ENCODE measurements at regions not wholly inside any gene's neighbourhood (a gene's known extent, or its start where the extent isn't known, plus 50 kb on each side); places are given as distances from the start of the nearest gene placed in this dataset.

- H3K27ac ChIP-seq (ENCODE audit: low read depth, low read length) = no peak overlapping the region
- H3K4me1 ChIP-seq (ENCODE audit: insufficient read depth, low read length) = no peaks in the 10 kb centered on the region
- H3K4me2 ChIP-seq (ENCODE audit: insufficient read depth, low read length) = no peak overlapping the region
- H3K4me3 ChIP-seq (ENCODE audit: insufficient read depth, low read length) = no peak overlapping the region
- H3K9me3 ChIP-seq (ENCODE audit: low read depth, low read length) = no peaks in the 10 kb centered on the region
- H3K79me2 ChIP-seq (ENCODE audit: insufficient read depth, low read length) = no peaks in the 10 kb centered on the region
- H3K36me3 ChIP-seq (ENCODE audit: insufficient read depth, low read length) = no peaks in the 10 kb centered on the region
- peaks cover 12% of the 10 kb centered on the region for H3K27me3 ChIP-seq (ENCODE audit: insufficient read depth, low read length)
- H2AFZ ChIP-seq (ENCODE audit: low read length) = no peak overlapping the region
- no peak for DNase-seq (ENCODE audit: insufficient read length, low spot score, missing footprints)
- TF ChIP-seq, protein P1, sequence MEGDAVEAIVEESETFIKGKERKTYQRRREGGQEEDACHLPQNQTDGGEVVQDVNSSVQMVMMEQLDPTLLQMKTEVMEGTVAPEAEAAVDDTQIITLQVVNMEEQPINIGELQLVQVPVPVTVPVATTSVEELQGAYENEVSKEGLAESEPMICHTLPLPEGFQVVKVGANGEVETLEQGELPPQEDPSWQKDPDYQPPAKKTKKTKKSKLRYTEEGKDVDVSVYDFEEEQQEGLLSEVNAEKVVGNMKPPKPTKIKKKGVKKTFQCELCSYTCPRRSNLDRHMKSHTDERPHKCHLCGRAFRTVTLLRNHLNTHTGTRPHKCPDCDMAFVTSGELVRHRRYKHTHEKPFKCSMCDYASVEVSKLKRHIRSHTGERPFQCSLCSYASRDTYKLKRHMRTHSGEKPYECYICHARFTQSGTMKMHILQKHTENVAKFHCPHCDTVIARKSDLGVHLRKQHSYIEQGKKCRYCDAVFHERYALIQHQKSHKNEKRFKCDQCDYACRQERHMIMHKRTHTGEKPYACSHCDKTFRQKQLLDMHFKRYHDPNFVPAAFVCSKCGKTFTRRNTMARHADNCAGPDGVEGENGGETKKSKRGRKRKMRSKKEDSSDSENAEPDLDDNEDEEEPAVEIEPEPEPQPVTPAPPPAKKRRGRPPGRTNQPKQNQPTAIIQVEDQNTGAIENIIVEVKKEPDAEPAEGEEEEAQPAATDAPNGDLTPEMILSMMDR (IDR thresholded peaks at IDR 0.05; ENCODE audit: extremely low read depth, low read depth, low read length) = no peak
- no peaks in the 10 kb centered on the region for H4K20me1 ChIP-seq (ENCODE audit: insufficient read depth, low read length)
Measured at GRCh38 chr16:55043499-55043898, 112.8 kb downstream of the IRX5 start.

- no peaks in the 10 kb centered on the region for H3K4me1 ChIP-seq (ENCODE audit: insufficient read depth, low read length)
- peaks cover 12% of the 10 kb centered on the region for H3K27me3 ChIP-seq (ENCODE audit: insufficient read depth, low read length)
- H2AFZ ChIP-seq (ENCODE audit: low read length) = no peak overlapping the region
- no peaks in the 10 kb centered on the region for H4K20me1 ChIP-seq (ENCODE audit: insufficient read depth, low read length)
- H3K36me3 ChIP-seq (ENCODE audit: insufficient read depth, low read length) = no peaks in the 10 kb centered on the region
- TF ChIP-seq, protein P1 (IDR thresholded peaks at IDR 0.05; ENCODE audit: extremely low read depth, low read depth, low read length) = no peak
- no peak overlapping the region for H3K27ac ChIP-seq (ENCODE audit: low read depth, low read length)
- H3K4me2 ChIP-seq (ENCODE audit: insufficient read depth, low read length) = no peak overlapping the region
- H3K79me2 ChIP-seq (ENCODE audit: insufficient read depth, low read length) = no peaks in the 10 kb centered on the region
- no peak for DNase-seq (ENCODE audit: insufficient read length, low spot score, missing footprints)
- no peak overlapping the region for H3K4me3 ChIP-seq (ENCODE audit: insufficient read depth, low read length)
- no peaks in the 10 kb centered on the region for H3K9me3 ChIP-seq (ENCODE audit: low read depth, low read length)
Measured at GRCh38 chr16:55044201-55044975, 113.7 kb downstream of the IRX5 start.

- Histone ChIP-seq H3K4me2 (ENCODE audit: insufficient read depth, low read length) (no peak overlapping the region), H4K20me1 (ENCODE audit: insufficient read depth, low read length) (no peaks in the 10 kb centered on the region), H3K4me1 (ENCODE audit: insufficient read depth, low read length) (no peaks in the 10 kb centered on the region), H3K79me2 (ENCODE audit: insufficient read depth, low read length) (no peaks in the 10 kb centered on the region), H3K36me3 (ENCODE audit: insufficient read depth, low read length) (no peaks in the 10 kb centered on the region), H3K9me3 (ENCODE audit: low read depth, low read length) (no peaks in the 10 kb centered on the region), H2AFZ (ENCODE audit: low read length) (no peak overlapping the region), H3K27ac (ENCODE audit: low read depth, low read length) (no peak overlapping the region), H3K4me3 (ENCODE audit: insufficient read depth, low read length) (no peak overlapping the region), H3K27me3 (ENCODE audit: insufficient read depth, low read length) (peaks cover 12% of the 10 kb centered on the region)
- DNase-seq (ENCODE audit: insufficient read length, low spot score, missing footprints) = no peak
- TF ChIP-seq, protein P1 (IDR thresholded peaks at IDR 0.05; ENCODE audit: extremely low read depth, low read depth, low read length) = no peak
Measured at GRCh38 chr16:55045329-55045728, 114.7 kb downstream of the IRX5 start.

- H3K4me2 ChIP-seq (ENCODE audit: insufficient read depth, low read length) = no peak overlapping the region
- no peaks in the 10 kb centered on the region for H3K36me3 ChIP-seq (ENCODE audit: insufficient read depth, low read length)
- H3K27ac ChIP-seq (ENCODE audit: low read depth, low read length) = no peak overlapping the region
- H3K4me3 ChIP-seq (ENCODE audit: insufficient read depth, low read length) = no peak overlapping the region
- TF ChIP-seq, protein P1 (IDR thresholded peaks at IDR 0.05; ENCODE audit: extremely low read depth, low read depth, low read length) = no peak
- H3K79me2 ChIP-seq (ENCODE audit: insufficient read depth, low read length) = no peaks in the 10 kb centered on the region
- no peak for DNase-seq (ENCODE audit: insufficient read length, low spot score, missing footprints)
- H4K20me1 ChIP-seq (ENCODE audit: insufficient read depth, low read length) = no peaks in the 10 kb centered on the region
- peaks cover 12% of the 10 kb centered on the region for H3K27me3 ChIP-seq (ENCODE audit: insufficient read depth, low read length)
- no peaks in the 10 kb centered on the region for H3K9me3 ChIP-seq (ENCODE audit: low read depth, low read length)
- no peak overlapping the region for H2AFZ ChIP-seq (ENCODE audit: low read length)
- H3K4me1 ChIP-seq (ENCODE audit: insufficient read depth, low read length) = no peaks in the 10 kb centered on the region
Measured at GRCh38 chr16:55045756-55046460, 115.2 kb downstream of the IRX5 start.
